SK-N-SH (cell line): ENCODE measurements at regions not wholly inside any gene's neighbourhood (a gene's known extent, or its start where the extent isn't known, plus 50 kb on each side); places are given as distances from the start of the nearest gene placed in this dataset.

Source experiments
- CTCF ChIA-PET: fragments of 300-600, 350-600 bp; formaldehyde crosslinking; extraction: SDS; loops from one replicate; lab custom pipeline; 2021; lab: Yijun Ruan, JAX
- POLR2A ChIA-PET: fragments of 350-600 bp; sonication (Branson Sonifier 250); formaldehyde crosslinking; extraction: SDS; loops from one replicate; lab custom pipeline; 2020; ENCODE audit warnings: antibody characterized with exemption, inconsistent platforms; lab: Yijun Ruan, JAX
- DNase-seq: peaks from one replicate; pipeline ENCODE4 v3.0.0; 2012
- H2AFZ ChIP-seq: fragments of 200-600 bp; sonication (generic); 2 replicates; pipeline ENCODE4 v1.8.1; 2016; ENCODE audit warnings: antibody characterized with exemption, mild to moderate bottlenecking, low read depth
- H3F3A ChIP-seq: fragments of 200-600 bp; sonication (generic); replicated peaks from 2 replicates; pipeline ENCODE3; 2016; ENCODE audit warnings: antibody characterized with exemption, mild to moderate bottlenecking; ENCODE audit not compliant: insufficient read depth
- H3K27ac ChIP-seq, 2 experiments: fragments of 200-500 bp in 1 of 2; fragments of 200-600 bp in 1 of 2; sonication (Bioruptor generic) in 1 of 2; sonication (generic), shearing (Covaris generic) in 1 of 2; 2 replicates each; pipeline versions ENCODE4 v1.5.1 to v1.6.1; 2014 to 2016; ENCODE audit warnings: low read depth in 2 of 2, inconsistent platforms in 1 of 2, low read length in 1 of 2, mild to moderate bottlenecking in 1 of 2, mixed read lengths in 1 of 2
- H3K27me3 ChIP-seq: fragments of 200-600 bp; sonication (generic), shearing (Covaris generic); 2 replicates; pipeline ENCODE4 v1.6.1; 2016; ENCODE audit warnings: mixed run types; ENCODE audit not compliant: insufficient read depth
- H3K36me3 ChIP-seq, 2 experiments: fragments of 200-500 bp in 1 of 2; fragments of 200-600 bp in 1 of 2; sonication (Bioruptor generic) in 1 of 2; sonication (generic) in 1 of 2; replicated peaks in 1 of 2; 2 replicates each; pipeline versions ENCODE3 to v1.5.1; 2014 to 2016; ENCODE audit warnings: low read length in 1 of 2, mild to moderate bottlenecking in 1 of 2; ENCODE audit not compliant: insufficient read depth in 2 of 2, control insufficient read depth in 1 of 2
- H3K4me1 ChIP-seq, 2 experiments: fragments of 200-500 bp in 1 of 2; fragments of 200-600 bp in 1 of 2; sonication (Bioruptor generic) in 1 of 2; sonication (generic), shearing (Covaris generic) in 1 of 2; 2 replicates each; pipeline versions ENCODE4 v1.5.1 to v1.6.1; 2014 to 2016; ENCODE audit warnings: low read depth in 1 of 2, low read length in 1 of 2, mixed run types in 1 of 2; ENCODE audit not compliant: insufficient read depth in 2 of 2, control insufficient read depth in 1 of 2
- H3K4me2 ChIP-seq: fragments of 200-600 bp; sonication (generic), shearing (Covaris generic); 2 replicates; pipeline ENCODE4 v1.6.1; 2017; ENCODE audit warnings: mixed run types
- H3K4me3 ChIP-seq, 2 experiments: fragments of 200-500 bp in 1 of 2; fragments of 200-600 bp in 1 of 2; sonication (Bioruptor generic) in 1 of 2; sonication (generic), shearing (Covaris generic) in 1 of 2; 2 replicates each; pipeline versions ENCODE4 v1.5.1 to v1.8.1; 2014 to 2016; ENCODE audit warnings: low read depth in 2 of 2, inconsistent platforms in 1 of 2, low read length in 1 of 2, mild to moderate bottlenecking in 1 of 2, mixed read lengths in 1 of 2, moderate library complexity in 1 of 2
- H3K79me2 ChIP-seq: fragments of 200-600 bp; sonication (generic); 2 replicates; pipeline ENCODE4 v1.8.1; 2017; ENCODE audit warnings: mild to moderate bottlenecking; ENCODE audit not compliant: insufficient read depth
- H3K9ac ChIP-seq: fragments of 200-600 bp; sonication (generic); 2 replicates; pipeline ENCODE4 v1.6.1; 2017; ENCODE audit warnings: mixed run types
- H3K9me2 ChIP-seq: fragments of 200-600 bp; sonication (generic); 2 replicates; pipeline ENCODE4 v1.6.1; 2017; ENCODE audit warnings: mixed run types
- H3K9me3 ChIP-seq: fragments of 200-600 bp; sonication (generic); 2 replicates; pipeline ENCODE4 v1.6.1; 2017; ENCODE audit warnings: mixed run types, mild to moderate bottlenecking, moderate library complexity
- H4K20me1 ChIP-seq: fragments of 200-600 bp; sonication (generic); 2 replicates; pipeline ENCODE4 v1.6.1; 2017; ENCODE audit warnings: mild to moderate bottlenecking, mixed run types; ENCODE audit not compliant: insufficient read depth
- EP300 ChIP-seq, 2 experiments: IDR thresholded peaks; 2 replicates each; pipeline versions ENCODE4 v1.4.0 to v1.6.1; 2012; ENCODE audit warnings: borderline replicate concordance in 1 of 2, low read depth in 1 of 2, low read length in 1 of 2
- MXI1 ChIP-seq: IDR thresholded peaks from 2 replicates; pipeline ENCODE4 v1.6.1; 2012; ENCODE audit warnings: mild to moderate bottlenecking, low read depth, low read length, improper control_type of control experiment
- NRF1 ChIP-seq: IDR thresholded peaks from 2 replicates; pipeline ENCODE4 v1.6.1; 2012; ENCODE audit warnings: low read depth, mild to moderate bottlenecking, low read length
- RCOR1 ChIP-seq: fragments of 150-350 bp; IDR thresholded peaks from 2 replicates; pipeline ENCODE4 v1.6.1; 2017; ENCODE audit warnings: antibody characterized with exemption, low read length
- WGBS: methylation state at CpG from one replicate; pipeline ENCODE4 v1.1.6; 2017; ENCODE audit warnings: low lambda C conversion rate; 5-methylcytosine and 5-hydroxymethylcytosine counted together
- TF ChIP-seq, protein P1 (sequence below): IDR thresholded peaks from 2 replicates; pipeline ENCODE4 v1.6.1; 2012; ENCODE audit warnings: mild to moderate bottlenecking, low read depth, low read length, moderate library complexity

DNA sequence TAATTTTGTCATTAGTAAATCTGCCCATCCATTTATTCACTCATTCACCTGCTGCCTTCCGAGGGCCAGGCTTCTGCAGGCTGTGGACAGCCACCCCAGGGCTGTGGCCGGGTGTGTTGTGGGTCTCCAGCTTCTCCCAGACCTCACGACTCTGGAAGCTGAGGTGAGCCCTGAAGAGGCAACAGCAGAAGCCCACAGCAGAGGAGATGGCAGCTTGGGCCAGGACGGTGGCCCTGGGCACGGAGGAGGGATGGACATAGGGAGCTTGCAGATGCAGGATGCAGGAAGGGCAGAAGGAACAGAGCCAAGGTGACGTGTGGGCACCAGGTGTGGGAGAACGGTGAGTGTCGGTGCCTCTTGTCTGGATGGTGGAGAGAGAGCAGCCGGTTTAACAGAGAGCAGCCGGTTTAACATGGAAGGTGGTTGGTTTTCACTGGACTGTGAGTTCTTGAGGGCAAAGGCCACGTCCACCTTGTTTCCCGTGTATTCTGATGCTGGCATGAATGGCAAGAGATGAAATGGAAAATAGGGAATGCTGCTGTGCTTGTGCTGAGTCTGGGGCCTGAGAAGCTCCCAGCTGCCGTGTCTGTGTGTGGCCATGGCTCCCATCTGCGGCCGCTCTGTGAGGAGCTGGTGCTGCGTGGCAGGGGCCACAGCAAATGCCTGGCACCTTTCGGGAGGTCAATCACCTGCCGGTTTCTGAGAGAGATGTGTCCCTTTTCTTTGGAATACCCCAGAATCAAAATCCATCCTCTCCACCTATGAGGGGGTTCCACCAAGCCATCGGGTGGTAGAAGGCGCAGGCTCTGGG, 669.9 kb downstream of the BRD1 start:
- peaks cover 0 to 51% of the 10 kb centered on the region in 2 experiments; a peak in 1 of 4 replicates for H3K4me1 ChIP-seq
- H3K9me3 ChIP-seq, result no peaks in the 10 kb centered on the region
- CTCF ChIA-PET, result interaction anchor here (0.6 to 2.2 kb wide), 4 partner anchors 13 to 581 kb away, joined by 3 to 9 read pairs (median 4); no protein-coding TSS in a partner anchor
- H4K20me1 ChIP-seq, result no peaks in the 10 kb centered on the region
- no peak overlapping the region for H3K4me2 ChIP-seq
- no peak overlapping the region for H2AFZ ChIP-seq
- no peak overlapping the region; a peak in 1 of 4 replicates for H3K27ac ChIP-seq
- no peaks in the 10 kb centered on the region for H3K79me2 ChIP-seq
- no peaks in the 10 kb centered on the region for H3F3A ChIP-seq
- no peak overlapping the region for H3K4me3 ChIP-seq
- H3K27me3 ChIP-seq, result no peaks in the 10 kb centered on the region; the same call in 1 of the 2 replicates
- no peak overlapping the region for H3K9ac ChIP-seq
- no peaks in the 10 kb centered on the region for H3K36me3 ChIP-seq
- WGBS, result 35% methylated on average over 15 of the region's 20 CpGs
- DNase-seq, result no peak
- TF ChIP-seq EP300 (IDR thresholded peaks at IDR 0.05; ENCODE audit: borderline replicate concordance in 1 of 2, low read depth in 1 of 2, low read length in 1 of 2), result no peak
- TF ChIP-seq, protein P1, sequence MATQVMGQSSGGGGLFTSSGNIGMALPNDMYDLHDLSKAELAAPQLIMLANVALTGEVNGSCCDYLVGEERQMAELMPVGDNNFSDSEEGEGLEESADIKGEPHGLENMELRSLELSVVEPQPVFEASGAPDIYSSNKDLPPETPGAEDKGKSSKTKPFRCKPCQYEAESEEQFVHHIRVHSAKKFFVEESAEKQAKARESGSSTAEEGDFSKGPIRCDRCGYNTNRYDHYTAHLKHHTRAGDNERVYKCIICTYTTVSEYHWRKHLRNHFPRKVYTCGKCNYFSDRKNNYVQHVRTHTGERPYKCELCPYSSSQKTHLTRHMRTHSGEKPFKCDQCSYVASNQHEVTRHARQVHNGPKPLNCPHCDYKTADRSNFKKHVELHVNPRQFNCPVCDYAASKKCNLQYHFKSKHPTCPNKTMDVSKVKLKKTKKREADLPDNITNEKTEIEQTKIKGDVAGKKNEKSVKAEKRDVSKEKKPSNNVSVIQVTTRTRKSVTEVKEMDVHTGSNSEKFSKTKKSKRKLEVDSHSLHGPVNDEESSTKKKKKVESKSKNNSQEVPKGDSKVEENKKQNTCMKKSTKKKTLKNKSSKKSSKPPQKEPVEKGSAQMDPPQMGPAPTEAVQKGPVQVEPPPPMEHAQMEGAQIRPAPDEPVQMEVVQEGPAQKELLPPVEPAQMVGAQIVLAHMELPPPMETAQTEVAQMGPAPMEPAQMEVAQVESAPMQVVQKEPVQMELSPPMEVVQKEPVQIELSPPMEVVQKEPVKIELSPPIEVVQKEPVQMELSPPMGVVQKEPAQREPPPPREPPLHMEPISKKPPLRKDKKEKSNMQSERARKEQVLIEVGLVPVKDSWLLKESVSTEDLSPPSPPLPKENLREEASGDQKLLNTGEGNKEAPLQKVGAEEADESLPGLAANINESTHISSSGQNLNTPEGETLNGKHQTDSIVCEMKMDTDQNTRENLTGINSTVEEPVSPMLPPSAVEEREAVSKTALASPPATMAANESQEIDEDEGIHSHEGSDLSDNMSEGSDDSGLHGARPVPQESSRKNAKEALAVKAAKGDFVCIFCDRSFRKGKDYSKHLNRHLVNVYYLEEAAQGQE, result no peak
- no peak for TF ChIP-seq RCOR1
- no peaks in the 10 kb centered on the region for H3K9me2 ChIP-seq
- POLR2A ChIA-PET, result no interaction called here

DNA sequence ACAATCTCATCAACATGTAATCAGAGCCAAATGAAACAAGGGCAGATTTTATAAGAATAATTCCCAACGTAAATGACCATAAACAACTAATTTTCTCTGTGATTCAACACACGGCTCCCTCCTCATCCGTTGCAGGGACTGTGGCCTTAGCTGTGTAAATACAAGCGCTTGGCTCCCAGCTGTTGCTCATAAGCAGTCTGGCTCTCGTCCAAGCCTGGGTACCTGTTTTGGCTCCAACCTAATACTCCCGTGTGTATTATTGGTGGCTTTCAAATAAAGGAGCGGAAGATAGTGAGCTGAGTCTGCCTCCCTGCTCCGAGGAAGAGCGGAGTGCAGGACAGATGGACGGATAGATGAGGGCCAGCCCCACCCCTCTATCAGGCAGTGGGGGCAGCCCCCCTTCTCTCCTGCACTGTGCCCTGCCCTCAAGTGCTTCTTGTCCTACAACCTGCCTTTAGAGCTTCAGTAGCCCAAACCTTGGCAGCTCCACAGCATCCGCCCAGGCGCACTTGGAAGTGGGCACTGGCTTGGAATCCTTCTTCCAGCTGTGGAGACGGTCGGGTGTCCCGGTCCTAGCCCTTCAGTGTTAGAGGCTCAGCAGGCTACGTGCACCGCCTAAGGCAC, 670.9 kb downstream of the BRD1 start:
- Histone ChIP-seq H2AFZ (no peak overlapping the region), H3K36me3 (no peaks in the 10 kb centered on the region), H3K4me1 (peaks cover 0 to 61% of the 10 kb centered on the region in 2 experiments; a peak in 1 of 4 replicates), H3K9me2 (no peaks in the 10 kb centered on the region)
- TF ChIP-seq NRF1, result no peak
- TF ChIP-seq MXI1, result no peak
- TF ChIP-seq, all 33 proteins: peak for 0
- H3K4me3 ChIP-seq, result no peak overlapping the region
- H3K79me2 ChIP-seq, result no peaks in the 10 kb centered on the region
- no peaks in the 10 kb centered on the region for H3K9me3 ChIP-seq
- peak overlapping the region in 1 of 2 experiments; percentile 86; a peak in 2 of 4 replicates for H3K27ac ChIP-seq
- peak; percentile 57 for DNase-seq
- no peak overlapping the region for H3K4me2 ChIP-seq
- H3F3A ChIP-seq, result no peaks in the 10 kb centered on the region
- POLR2A ChIA-PET, result no interaction called here
- WGBS, result 29% methylated on average over 17 of the region's 17 CpGs
- CTCF ChIA-PET, result interaction anchor here (0.9 to 2.2 kb wide), 3 partner anchors 14 to 148 kb away, joined by 3 to 9 read pairs (median 5); no protein-coding TSS in a partner anchor
- no peak overlapping the region for H3K9ac ChIP-seq
- H3K27me3 ChIP-seq, result no peaks in the 10 kb centered on the region
- no peaks in the 10 kb centered on the region for H4K20me1 ChIP-seq
